Ovary (tissue), 3 donors: ENCODE measurements at regions not wholly inside any gene's neighbourhood (a gene's known extent, or its start where the extent isn't known, plus 50 kb on each side); places are given as distances from the start of the nearest gene placed in this dataset.

ENCODE experiments used
- CTCF ChIP-seq, 3 donors: fragments of 450-650 bp in 2 of 3; fragments of 200-600 bp in 1 of 3; IDR thresholded peaks; one replicate each; pipeline versions ENCODE4 v1.5.1 to v1.8.0; 2016 to 2022; ENCODE audit warnings: antibody characterized with exemption in 3 of 3, mild to moderate bottlenecking in 1 of 3
- EP300 ChIP-seq: sonication (generic); formaldehyde crosslinking; IDR thresholded peaks from one replicate; pipeline ENCODE4 v1.6.1; 2017; ENCODE audit warnings: antibody characterized with exemption
- donor health status: DM: no; HTN: no; CAD: no.

DNA sequence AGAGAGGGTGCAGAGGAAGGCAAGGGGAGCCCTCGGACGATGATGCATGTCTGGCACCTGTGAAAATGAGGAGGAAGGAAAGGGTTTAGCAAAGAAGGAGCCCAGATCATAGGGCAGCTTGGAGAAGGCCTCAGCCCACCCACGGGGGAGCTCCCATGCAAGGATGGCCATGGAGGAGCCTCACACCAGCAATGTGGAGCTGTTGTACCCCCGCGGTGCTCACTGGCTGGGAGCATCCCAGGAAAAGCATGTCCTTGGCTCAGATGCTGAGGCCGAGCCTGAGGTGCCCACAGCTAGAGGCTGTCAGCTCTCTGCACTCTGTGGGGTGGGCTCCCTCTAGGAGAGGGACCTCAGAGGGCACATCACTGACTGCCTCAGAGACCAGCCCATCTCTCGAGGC is 622.6 kb downstream of the AACS start:
- TF ChIP-seq EP300 (no peak), CTCF (IDR thresholded peaks at IDR 0.05) (no peak)
